IMR-90 (cell line): ENCODE measurements at regions not wholly inside any gene's neighbourhood (a gene's known extent, or its start where the extent isn't known, plus 50 kb on each side); places are given as distances from the start of the nearest gene placed in this dataset.

Experiments
- ATAC-seq: fragments of 200-7000 bp; cut with Tn5 transposase; 2 replicates; pipeline ENCODE4 v1.9.1; 2020; ENCODE audit warnings: low read depth, mild to moderate bottlenecking, moderate library complexity
- BruUV-seq: library from RNA; stranded (reverse); fragments of 400-500 nt; replicated peaks from 2 replicates; lab custom pipeline; 2021; lab: Mats Ljungman, UMichigan
- CTCF ChIA-PET: fragments of 300-600 bp; formaldehyde crosslinking; extraction: SDS; loops from one replicate; lab custom pipeline; 2021; ENCODE audit warnings: antibody characterized with exemption; lab: Yijun Ruan, JAX
- POLR2A ChIA-PET: fragments of 300-600 bp; sonication (Branson Sonifier 250); formaldehyde crosslinking; loops from one replicate; lab custom pipeline; 2022; ENCODE audit warnings: antibody characterized with exemption; ENCODE audit not compliant: unreplicated experiment; lab: Charles Lee
- DNase-seq: peaks from one replicate; pipeline ENCODE4 v3.0.0; 2013
- H2AFZ ChIP-seq: replicated peaks from 2 replicates; pipeline ENCODE3; 2013; ENCODE audit warnings: low read length, mild to moderate bottlenecking; ENCODE audit not compliant: poor library complexity
- H2AK5ac ChIP-seq: 2 replicates; pipeline ENCODE4 v1.6.1; 2013; ENCODE audit warnings: low read depth, low read length, inconsistent platforms
- H2AK9ac ChIP-seq: replicated peaks from 2 replicates; pipeline ENCODE3; 2013; ENCODE audit warnings: mild to moderate bottlenecking, low read depth, low read length, moderate library complexity; ENCODE audit not compliant: poor library complexity
- H2BK120ac ChIP-seq: 2 replicates; pipeline ENCODE4 v1.6.1; 2013; ENCODE audit warnings: low read depth, low read length, inconsistent platforms
- H2BK15ac ChIP-seq: 3 replicates; pipeline ENCODE4 v1.6.1; 2013; ENCODE audit warnings: low read depth, low read length, inconsistent platforms
- H2BK20ac ChIP-seq: 2 replicates; pipeline ENCODE4 v1.6.1; 2013; ENCODE audit warnings: low read depth, mild to moderate bottlenecking, inconsistent platforms, low read length, moderate library complexity
- H2BK5ac ChIP-seq: 2 replicates; pipeline ENCODE4 v1.6.1; 2013; ENCODE audit warnings: mild to moderate bottlenecking, low read depth, low read length, inconsistent platforms; ENCODE audit not compliant: poor library complexity, severe bottlenecking
- H3K14ac ChIP-seq: replicated peaks from 2 replicates; pipeline ENCODE4 v1.6.1; 2013; ENCODE audit warnings: low read depth, low read length, inconsistent platforms
- H3K18ac ChIP-seq: 2 replicates; pipeline ENCODE4 v1.6.1; 2013; ENCODE audit warnings: low read depth, low read length, control low read depth
- H3K23ac ChIP-seq: 2 replicates; pipeline ENCODE4 v1.6.1; 2013; ENCODE audit warnings: low read depth, low read length, inconsistent platforms
- H3K27ac ChIP-seq: 2 replicates; pipeline ENCODE4 v1.5.1; 2013; ENCODE audit warnings: mild to moderate bottlenecking, control low read depth, low read length; ENCODE audit not compliant: insufficient read depth
- H3K27me3 ChIP-seq: 2 replicates; pipeline ENCODE4 v1.6.1; 2013; ENCODE audit warnings: low read length; ENCODE audit not compliant: control insufficient read depth, insufficient read depth
- H3K36me3 ChIP-seq: 2 replicates; pipeline ENCODE4 v1.6.1; 2013; ENCODE audit warnings: low read length, mixed read lengths; ENCODE audit not compliant: control insufficient read depth, insufficient read depth
- H3K4ac ChIP-seq: 2 replicates; pipeline ENCODE4 v1.6.1; 2013; ENCODE audit warnings: low read depth, low read length, inconsistent platforms
- H3K4me1 ChIP-seq: 2 replicates; pipeline ENCODE4 v1.6.1; 2013; ENCODE audit warnings: low read length, mixed read lengths; ENCODE audit not compliant: control insufficient read depth, insufficient read depth
- H3K4me2 ChIP-seq: 2 replicates; pipeline ENCODE4 v1.6.1; 2013; ENCODE audit warnings: low read depth, mild to moderate bottlenecking, control low read depth, low read length, moderate library complexity
- H3K4me3 ChIP-seq: 2 replicates; pipeline ENCODE4 v1.5.1; 2013; ENCODE audit warnings: low read depth, mild to moderate bottlenecking, control low read depth, low read length, moderate library complexity; ENCODE audit not compliant: insufficient read depth
- H3K56ac ChIP-seq: 2 replicates; pipeline ENCODE4 v1.6.1; 2013; ENCODE audit warnings: low read length, inconsistent platforms; ENCODE audit not compliant: insufficient read depth; ENCODE audit errors: extremely low read depth
- H3K79me1 ChIP-seq, 2 experiments: 2 replicates each; pipeline ENCODE4 v1.6.1; 2013; ENCODE audit warnings: low read length in 2 of 2, inconsistent platforms in 1 of 2, low read depth in 1 of 2
- H3K9ac ChIP-seq: 2 replicates; pipeline ENCODE4 v1.6.1; 2013; ENCODE audit warnings: low read depth, low read length, control low read depth
- H3K9me1 ChIP-seq: 2 replicates; pipeline ENCODE4 v1.6.1; 2013; ENCODE audit warnings: low read length, inconsistent platforms; ENCODE audit not compliant: insufficient read depth
- H3K9me3 ChIP-seq: 2 replicates; pipeline ENCODE4 v1.6.1; 2013; ENCODE audit warnings: low read length; ENCODE audit not compliant: control insufficient read depth, insufficient read depth
- H4K20me1 ChIP-seq: 2 replicates; pipeline ENCODE4 v1.6.1; 2013; ENCODE audit warnings: low read length, inconsistent platforms; ENCODE audit not compliant: insufficient read depth
- H4K5ac ChIP-seq: 2 replicates; pipeline ENCODE4 v1.6.1; 2013; ENCODE audit warnings: mild to moderate bottlenecking, low read depth, low read length, control low read depth
- H4K8ac ChIP-seq, 2 experiments: 2 replicates each; pipeline ENCODE4 v1.6.1; 2013; ENCODE audit warnings: low read depth in 2 of 2, low read length in 2 of 2, control low read depth in 1 of 2, inconsistent platforms in 1 of 2
- H4K91ac ChIP-seq: 2 replicates; pipeline ENCODE4 v1.6.1; 2013; ENCODE audit warnings: low read depth, low read length, inconsistent platforms; ENCODE audit not compliant: insufficient read depth
- CEBPB ChIP-seq: IDR thresholded peaks from 2 replicates; pipeline ENCODE4 v1.6.1; 2012; ENCODE audit warnings: low read depth, low read length, improper control_type of control experiment
- CTCF ChIP-seq: conservative IDR thresholded peaks from 2 replicates; pipeline ENCODE4 v1.5.1; 2012; ENCODE audit warnings: mild to moderate bottlenecking, low read depth, low read length, improper control_type of control experiment
- FOS ChIP-seq: fragments of 150-350 bp; IDR thresholded peaks from 2 replicates; pipeline ENCODE4 v1.6.1; 2016; ENCODE audit warnings: low read depth, low read length
- MXI1 ChIP-seq: IDR thresholded peaks from 2 replicates; pipeline ENCODE4 v1.6.1; 2012; ENCODE audit warnings: low read depth, mild to moderate bottlenecking, low read length, moderate library complexity, borderline replicate concordance
- POLR2A ChIP-seq: IDR thresholded peaks from 2 replicates; pipeline ENCODE4 v1.6.1; 2012; ENCODE audit warnings: mild to moderate bottlenecking, low read depth, low read length
- RCOR1 ChIP-seq: IDR thresholded peaks from 2 replicates; pipeline ENCODE4 v1.6.1; 2012; ENCODE audit warnings: mild to moderate bottlenecking, low read length, improper control_type of control experiment; ENCODE audit not compliant: insufficient replicate concordance
- SMC3 ChIP-seq: fragments of 150-350 bp; IDR thresholded peaks from 2 replicates; pipeline ENCODE4 v1.6.1; 2016; ENCODE audit warnings: low read depth, mild to moderate bottlenecking, antibody characterized with exemption, low read length, moderate library complexity
- USF2 ChIP-seq: fragments of 150-350 bp; IDR thresholded peaks from 2 replicates; pipeline ENCODE4 v1.6.1; 2017; ENCODE audit warnings: mild to moderate bottlenecking, antibody characterized with exemption, low read length, low read depth
- WGBS, 2 experiments: methylation state at CpG; one replicate each; pipeline versions ENCODE4 v1.1.5 to v1.1.7; 2013; ENCODE audit warnings: missing lambda C conversion rate in 2 of 2; ENCODE audit not compliant: insufficient read length in 1 of 2; ENCODE audit errors: extremely low coverage in 2 of 2; 5-methylcytosine and 5-hydroxymethylcytosine counted together
- dilution Hi-C: fragments of 300-500 bp; cut with HindIII; formaldehyde crosslinking; loops from one replicate; pipeline ENCODE4 v1.14.3; 2018; ENCODE audit warnings: low sequenced_read_pairs; ENCODE audit not compliant: unreplicated experiment
- in situ Hi-C: fragments of 300-500 bp; cut with MboI; formaldehyde crosslinking; loops from 3 replicates; pipeline ENCODE4 v1.14.3; 2019; ENCODE audit warnings: low sequenced_read_pairs, inconsistent platforms, mixed read lengths
- intact Hi-C: fragments of 100-400 bp; cut with micrococcal nuclease; formaldehyde crosslinking; loops from 2 replicates; pipeline ENCODE4 v1.10.0; 2022

GRCh38 chr1:162954824-162955223 lies 93.8 kb upstream of the CCDC190 start:
- Histone ChIP-seq H3K56ac (no peak overlapping the region), H2BK15ac (no peak overlapping the region), H3K23ac (no peak overlapping the region), H3K4me1 (peaks cover 9% of the 10 kb centered on the region), H3K36me3 (no peaks in the 10 kb centered on the region), H4K5ac (no peak overlapping the region), H3K27me3 (no peaks in the 10 kb centered on the region), H3K4me3 (no peak overlapping the region), H2BK20ac (no peak overlapping the region), H2BK5ac (peak overlapping the region; percentile 41), H3K9me3 (no peaks in the 10 kb centered on the region), H4K8ac (no peak overlapping the region), H2AK9ac (no peak overlapping the region), H3K9me1 (no peaks in the 10 kb centered on the region), H4K91ac (no peak overlapping the region), H2AFZ (no peak overlapping the region), H3K27ac (peak overlapping the region; percentile 6; the same call in 1 of the 2 replicates), H3K4me2 (no peak overlapping the region), H3K18ac (peak overlapping the region; percentile 24; the same call in 1 of the 2 replicates), H3K14ac (no peak overlapping the region), H2BK120ac (no peak overlapping the region), H3K79me1 (no peaks in the 10 kb centered on the region), H2AK5ac (no peak overlapping the region), H3K4ac (no peak overlapping the region), H3K9ac (no peak overlapping the region), H4K20me1 (no peaks in the 10 kb centered on the region)
- POLR2A ChIA-PET, result no interaction called here
- CTCF ChIA-PET, result no interaction called here
- WGBS, 2 experiments, result no CpG with 5 or more reads among the region's 4 CpGs
- in situ Hi-C loops, result no loop called here
- intact Hi-C loops, result no loop called here
- ATAC-seq (peak; percentile 76), DNase-seq (peak; percentile 59)
- TF ChIP-seq SMC3 (no peak), CEBPB (peak; percentile 97), USF2 (no peak), MXI1 (no peak), POLR2A (no peak), FOS (no peak), RCOR1 (no peak), CTCF (no peak)
- dilution Hi-C loops, result no loop called here
- no TSS peak for BruUV-seq
